H1 (cell line): ENCODE measurements at regions not wholly inside any gene's neighbourhood (a gene's known extent, or its start where the extent isn't known, plus 50 kb on each side); places are given as distances from the start of the nearest gene placed in this dataset.

Experiments used
- ATF2 ChIP-seq: IDR thresholded peaks from 2 replicates; pipeline ENCODE4 v1.6.1; 2012; ENCODE audit warnings: low read length, inconsistent platforms
- HDAC2 ChIP-seq, 2 experiments: fragments of 300-600 bp in 1 of 2; sonication (generic) in 1 of 2; IDR thresholded peaks; 2 replicates each; pipeline ENCODE4 v1.6.1; 2011 to 2012; ENCODE audit warnings: low read depth in 2 of 2, low read length in 2 of 2, mild to moderate bottlenecking in 2 of 2, moderate library complexity in 2 of 2, borderline replicate concordance in 1 of 2, inconsistent platforms in 1 of 2
- POLR2A ChIP-seq, 2 experiments: IDR thresholded peaks; 1 replicate in 1 of 2; 2 replicates in 1 of 2; pipeline ENCODE4 v1.6.1; 2011; ENCODE audit warnings: low read depth in 2 of 2, low read length in 2 of 2, mild to moderate bottlenecking in 2 of 2; ENCODE audit errors: control extremely low read depth in 1 of 2
- SIN3A ChIP-seq, 2 experiments: IDR thresholded peaks in 1 of 2; conservative IDR thresholded peaks in 1 of 2; 2 replicates each; pipeline ENCODE4 v1.6.1; 2011 to 2012; ENCODE audit warnings: low read length in 2 of 2, improper control_type of control experiment in 1 of 2, low read depth in 1 of 2, mild to moderate bottlenecking in 1 of 2
- YY1 ChIP-seq: IDR thresholded peaks from 2 replicates; pipeline ENCODE4 v1.6.1; 2011; ENCODE audit warnings: low read depth, mild to moderate bottlenecking, low read length

GRCh38 chr21:45352621-45353139 lies 52.3 kb upstream of the COL18A1 start (continued):
- TF ChIP-seq SIN3A (conservative IDR thresholded peaks at IDR 0.05 in 1 of 2, IDR thresholded peaks at IDR 0.05 in 1 of 2; ENCODE audit: low read depth in 1 of 2, low read length in 2 of 2) (no peak), HDAC2 (IDR thresholded peaks at IDR 0.05; ENCODE audit: borderline replicate concordance in 1 of 2, low read depth in 2 of 2, low read length in 2 of 2) (no peak), POLR2A (IDR thresholded peaks at IDR 0.05; ENCODE audit: control extremely low read depth in 1 of 2, low read depth in 2 of 2, low read length in 2 of 2) (no peak), ATF2 (no peak), YY1 (no peak)
- TF ChIP-seq, all 59 proteins: peak for 0
